ENCODE measurements at regions not wholly inside any gene's neighbourhood (a gene's known extent, or its start where the extent isn't known, plus 50 kb on each side); places are given as distances from the start of the nearest gene placed in this dataset.
"Not testable (repeated sequence)": the region's sequence is repeated elsewhere in the genome, so short reads cannot be mapped to it uniquely, and the experiment has no call there.

DNA sequence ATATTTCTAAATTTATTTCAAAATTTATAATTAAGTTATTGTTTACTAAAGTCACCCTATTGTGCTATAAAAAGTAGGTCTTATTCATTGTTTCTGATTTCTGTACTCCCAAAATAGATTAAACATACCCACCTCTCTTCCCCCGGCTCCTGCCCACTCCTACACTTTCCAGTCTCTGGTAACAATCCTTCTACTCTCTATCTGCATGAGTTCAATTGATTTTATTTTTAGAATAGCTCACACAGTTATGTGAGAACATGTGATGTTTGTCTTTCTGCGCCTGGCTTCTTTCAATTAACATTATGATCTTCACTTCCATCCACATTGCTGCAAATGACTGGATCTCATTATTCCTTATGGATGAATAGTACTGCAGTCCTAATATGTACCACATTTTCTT lies 269.3 kb downstream of the ACTRT1 start:
- DNase-seq = no peak

DNA sequence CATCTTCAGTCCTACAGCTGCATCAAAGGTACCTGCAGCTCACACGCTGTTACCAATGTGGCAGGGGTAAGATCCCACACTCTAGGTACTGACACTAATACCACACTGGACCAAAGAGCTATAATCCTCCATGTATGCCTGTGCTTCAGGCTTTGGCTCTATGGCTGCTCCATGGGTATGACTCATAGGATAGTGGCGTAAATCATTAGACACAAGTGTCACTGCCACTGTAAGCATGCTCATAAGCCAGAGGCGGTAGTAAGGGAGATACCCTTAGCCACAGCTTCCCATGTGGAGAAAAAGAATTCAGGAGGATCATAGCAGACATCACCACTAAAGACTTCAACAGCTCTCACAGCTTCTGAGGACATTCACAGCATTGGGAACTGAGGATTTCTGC lies 287.5 kb downstream of the ACTRT1 start:
- no peak for DNase-seq

DNA sequence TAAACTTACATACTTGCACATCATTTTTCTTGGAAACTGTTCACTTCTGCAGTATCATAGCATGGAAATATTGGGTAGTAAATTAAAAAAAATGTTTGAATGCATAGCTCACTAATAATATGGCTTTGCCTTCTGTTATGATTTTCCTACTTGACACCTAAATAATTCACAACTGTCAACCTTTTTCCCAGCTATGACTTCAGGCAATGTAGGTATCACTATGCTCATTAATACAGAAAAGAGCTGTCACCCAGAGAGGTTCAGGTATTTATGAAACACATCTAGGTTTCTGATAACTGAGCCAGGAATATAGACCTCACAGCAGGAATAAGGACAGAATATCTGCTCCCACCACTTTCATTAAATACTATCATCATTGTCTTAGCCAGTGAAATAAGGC lies 289.5 kb downstream of the ACTRT1 start:
- no peak for DNase-seq

DNA sequence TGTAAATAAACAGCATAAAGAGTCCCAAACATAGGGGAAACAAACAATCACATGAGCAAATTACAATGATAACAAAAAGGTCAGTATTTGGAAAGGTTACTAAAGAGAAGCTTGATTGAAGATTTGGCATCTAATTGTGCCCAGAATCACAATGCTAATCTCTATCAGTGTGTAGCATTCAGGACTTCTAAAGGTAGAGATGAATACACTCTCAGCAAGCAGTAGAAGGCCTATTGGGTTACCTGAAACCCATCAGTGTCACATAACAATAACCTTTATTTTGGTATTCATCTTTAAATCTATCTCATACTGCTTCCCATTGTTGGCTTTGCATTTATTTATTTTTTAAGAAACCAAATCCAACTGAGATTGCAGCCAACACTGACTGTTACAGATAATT lies 319.5 kb downstream of the ACTRT1 start:
- no peak for DNase-seq

DNA sequence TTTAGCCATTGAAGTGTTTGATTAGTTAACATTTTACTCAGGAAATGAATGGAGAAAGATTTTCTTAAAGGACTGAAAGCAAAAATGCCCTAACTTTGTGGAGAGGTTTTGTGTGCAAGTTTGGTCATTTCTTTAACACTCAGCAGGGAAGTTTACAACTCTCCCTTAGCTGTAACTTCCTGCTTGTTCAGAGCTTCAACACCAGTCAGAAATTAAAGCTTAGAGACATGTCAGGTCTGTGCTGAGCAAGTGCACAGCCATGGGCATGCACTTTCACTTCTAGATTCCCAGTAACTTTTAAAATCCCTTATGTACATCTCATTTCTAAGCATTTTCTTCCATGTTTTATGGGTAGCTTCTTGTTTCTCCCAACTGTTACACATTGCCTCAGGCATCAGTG lies 326.0 kb downstream of the ACTRT1 start:
- no peak for DNase-seq

DNA sequence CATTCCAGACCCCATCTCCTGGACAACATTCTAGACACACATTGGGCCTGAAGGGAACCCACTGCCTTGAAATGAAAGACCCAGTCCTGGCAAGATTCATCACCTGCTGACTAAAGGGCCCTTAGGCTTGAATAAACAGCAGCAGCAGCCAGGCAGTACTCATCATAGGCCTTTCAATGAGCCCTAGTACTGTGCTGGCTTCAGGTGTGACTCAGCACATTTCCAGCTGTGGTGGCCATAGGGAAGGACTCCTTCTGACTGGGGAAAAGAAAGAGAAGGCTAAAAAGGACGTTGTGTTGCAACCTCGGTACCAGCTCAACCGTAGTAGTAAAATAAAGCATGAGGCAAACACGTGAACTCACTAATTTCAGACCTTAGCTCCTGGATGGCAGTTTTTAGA lies 344.0 kb downstream of the ACTRT1 start:
- DNase-seq = no peak

DNA sequence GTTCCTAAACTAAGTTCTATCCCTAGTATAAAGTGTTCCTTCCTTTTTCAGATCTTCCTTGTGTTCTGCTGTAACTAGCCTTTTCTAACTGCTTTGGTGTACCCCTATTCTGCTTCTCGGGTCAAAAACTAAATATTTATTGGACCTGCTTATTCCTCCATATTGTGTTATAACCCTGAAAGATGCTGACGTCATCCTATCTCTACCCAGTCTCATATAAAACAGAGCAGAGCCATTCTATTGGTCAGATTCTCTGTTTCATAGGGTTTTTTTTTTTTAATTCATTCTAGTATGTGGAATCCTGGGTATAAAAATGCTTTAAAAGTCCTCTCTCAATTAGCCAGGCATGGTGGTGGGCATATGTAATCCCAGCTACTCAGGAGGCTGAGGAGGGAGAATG lies 349.7 kb downstream of the ACTRT1 start:
- DNase-seq = no peak

DNA sequence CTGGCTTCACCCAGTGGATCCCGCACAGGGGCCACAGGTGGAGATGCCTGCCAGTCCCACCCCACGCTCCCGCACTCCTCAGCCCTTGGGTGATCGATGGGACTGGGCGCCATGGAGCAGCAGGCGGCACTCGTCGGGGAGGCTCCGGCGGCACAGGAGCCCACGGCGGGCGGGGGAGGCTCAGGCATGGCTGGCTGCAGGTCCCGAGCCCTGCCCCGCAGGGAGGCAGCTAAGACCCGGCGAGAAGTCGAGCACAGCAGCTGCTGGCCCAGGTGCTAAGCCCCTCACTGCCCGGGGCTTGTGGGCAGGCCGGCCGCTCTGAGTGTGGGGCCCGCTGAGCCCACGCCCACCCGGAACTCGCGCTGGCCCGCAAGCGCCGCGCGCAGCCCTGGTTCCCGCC lies 389.3 kb downstream of the ACTRT1 start:
- not testable (repeated sequence) for DNase-seq

DNA sequence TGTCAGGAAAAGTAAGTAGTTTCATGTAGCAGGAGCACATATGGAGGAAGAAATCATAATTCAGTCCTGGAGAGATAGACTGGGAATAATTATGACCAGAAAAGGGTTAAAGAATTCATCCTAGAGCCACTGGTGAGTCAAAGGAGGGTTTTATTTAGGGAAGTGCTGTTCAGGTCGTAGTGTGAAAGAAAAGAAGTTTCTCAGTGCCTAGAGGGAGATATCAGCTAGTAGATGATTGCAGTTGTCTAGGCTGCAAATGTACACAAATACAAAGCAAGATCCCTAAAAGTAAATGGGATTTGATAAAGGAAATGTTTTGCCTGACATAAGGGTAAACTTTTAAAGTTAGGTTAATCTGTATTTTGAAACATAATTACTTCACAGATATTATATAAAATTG lies 403.2 kb downstream of the ACTRT1 start:
- no peak for DNase-seq

DNA sequence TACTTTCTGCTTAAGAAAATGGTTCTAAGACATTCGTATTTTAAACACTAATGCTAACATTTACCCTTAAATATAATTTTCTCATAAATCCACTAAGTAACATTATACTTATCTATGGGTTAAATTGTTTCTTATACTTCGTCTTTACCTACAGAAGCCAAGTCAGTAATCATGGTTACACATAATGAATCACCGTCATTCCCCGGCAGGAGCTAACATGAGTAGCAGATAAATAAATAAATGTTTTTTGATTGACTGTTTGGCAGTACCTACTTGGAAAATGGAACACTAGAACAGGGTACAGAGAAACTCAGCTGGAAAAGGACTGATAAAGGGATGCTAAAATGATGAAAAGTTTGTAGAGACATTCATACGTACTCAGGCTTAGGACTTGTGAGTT lies 430.4 kb downstream of the ACTRT1 start:
- DNase-seq = no peak

DNA sequence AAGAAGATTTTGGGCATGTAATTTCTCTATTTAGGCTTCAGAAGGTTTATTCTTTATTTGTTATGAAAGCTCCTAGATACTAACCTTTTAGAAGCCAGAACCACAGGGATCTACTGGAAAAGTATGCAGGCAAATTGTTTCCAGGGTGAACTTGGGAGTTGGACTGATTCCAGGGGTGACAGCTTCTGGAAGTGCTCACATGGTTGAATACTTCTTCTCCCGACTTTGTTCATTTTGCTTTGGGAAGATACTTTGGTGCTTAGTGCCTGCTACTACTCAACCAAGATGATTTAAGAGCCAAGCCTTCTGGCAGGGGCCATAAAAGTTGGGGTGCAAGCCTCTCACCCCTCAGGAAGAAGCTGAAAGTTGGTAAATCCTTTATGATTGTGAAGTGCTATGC lies 445.6 kb downstream of the ACTRT1 start:
- DNase-seq = no peak

DNA sequence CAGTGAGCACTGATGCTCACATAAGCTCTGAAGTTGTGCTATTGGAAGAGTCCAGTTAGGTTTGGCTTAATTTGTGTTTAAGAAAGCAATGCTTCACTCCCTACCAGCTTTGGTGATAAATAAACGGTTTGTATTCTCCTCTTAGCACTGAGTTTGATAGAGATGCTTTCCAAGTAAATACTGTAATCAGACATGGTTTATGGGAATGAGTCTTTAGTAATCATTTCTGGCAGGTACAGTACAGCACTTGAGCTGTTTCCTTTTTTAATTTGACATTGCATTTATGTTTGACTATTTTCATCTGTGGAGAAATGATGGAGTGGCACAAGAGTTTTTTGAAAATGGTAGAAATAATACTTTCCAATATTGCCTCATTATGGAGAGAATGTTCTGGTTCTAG lies 455.3 kb downstream of the ACTRT1 start:
- no peak for DNase-seq

DNA sequence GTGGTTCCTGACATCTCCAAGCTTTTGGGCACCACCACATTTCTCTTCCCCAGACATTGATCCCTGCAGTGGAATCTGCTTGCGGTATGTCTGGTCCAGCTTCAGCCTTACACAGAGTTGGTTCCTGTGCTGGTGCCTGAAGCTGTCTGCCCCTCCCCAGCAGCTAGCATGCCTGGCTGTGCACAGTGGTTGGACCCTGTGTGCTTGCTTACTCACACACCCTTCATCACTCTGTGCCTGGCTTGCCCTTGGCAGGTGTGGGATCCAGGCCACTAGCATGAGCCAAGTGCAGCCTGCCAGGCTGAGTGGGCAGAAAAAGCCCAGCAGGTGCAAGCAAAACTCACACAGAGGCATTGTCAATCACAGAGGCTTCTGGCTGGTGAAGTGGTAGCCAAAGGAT lies 473.8 kb downstream of the ACTRT1 start:
- no peak for DNase-seq

DNA sequence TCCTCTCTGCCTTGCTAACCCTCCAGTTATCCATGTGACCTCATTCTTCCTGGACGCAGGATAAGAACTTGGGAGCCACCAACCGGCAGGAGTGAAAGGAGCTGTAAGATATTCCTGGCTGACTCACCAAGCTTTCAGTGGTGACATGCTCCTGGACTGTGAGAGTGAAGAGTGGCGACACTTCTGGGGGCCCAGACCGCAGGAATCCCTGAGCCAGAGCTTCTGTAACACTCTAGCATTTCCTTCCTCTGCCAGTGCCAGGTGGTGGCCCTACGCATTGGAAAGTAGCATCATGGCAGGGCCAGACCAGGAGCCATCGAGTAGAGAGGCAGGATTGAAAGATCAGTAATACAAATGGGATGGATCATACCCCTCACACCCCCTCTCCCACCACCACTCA lies 474.3 kb downstream of the ACTRT1 start:
- DNase-seq = no peak

DNA sequence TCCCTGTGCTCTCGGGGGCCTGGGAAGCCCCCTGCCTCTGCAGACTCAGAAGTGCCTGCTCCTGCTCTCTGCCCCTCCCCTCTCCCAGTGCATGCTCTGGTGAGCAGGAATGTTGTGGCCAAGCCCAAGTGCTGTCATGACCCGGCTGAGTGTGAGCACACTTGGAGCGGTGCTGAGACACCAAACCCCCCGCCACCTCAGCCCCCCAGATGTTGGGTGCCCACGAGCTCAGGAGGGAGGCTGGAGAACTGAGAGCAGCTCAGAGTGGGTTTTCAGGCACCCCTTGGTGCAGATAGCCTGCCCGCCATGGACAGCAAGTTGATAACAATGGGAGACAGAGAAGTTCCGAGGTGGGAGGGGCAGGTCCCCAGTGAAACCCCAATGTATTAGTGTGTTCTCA lies 477.4 kb downstream of the ACTRT1 start:
- no peak for DNase-seq

DNA sequence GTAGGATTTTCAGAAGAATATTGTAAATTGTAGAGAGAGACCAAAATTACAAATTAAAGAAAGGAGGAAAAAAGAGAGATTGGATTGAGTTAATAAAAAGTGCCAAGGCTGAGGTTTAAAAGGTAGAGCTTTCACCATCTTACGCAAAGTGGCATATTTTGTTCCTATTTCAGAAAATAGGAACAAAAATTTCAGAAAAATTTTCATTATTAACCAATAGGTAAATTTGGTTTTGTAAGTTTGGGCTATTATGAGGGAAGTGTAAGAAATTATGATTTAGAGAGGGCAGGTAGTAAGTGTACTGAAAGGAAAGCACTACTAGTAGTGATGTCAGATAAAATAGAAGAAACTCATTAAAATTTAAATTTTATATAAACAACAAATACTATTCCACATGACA lies 479.7 kb downstream of the ACTRT1 start:
- DNase-seq = peak in 1 of 2 donors; percentile 44

DNA sequence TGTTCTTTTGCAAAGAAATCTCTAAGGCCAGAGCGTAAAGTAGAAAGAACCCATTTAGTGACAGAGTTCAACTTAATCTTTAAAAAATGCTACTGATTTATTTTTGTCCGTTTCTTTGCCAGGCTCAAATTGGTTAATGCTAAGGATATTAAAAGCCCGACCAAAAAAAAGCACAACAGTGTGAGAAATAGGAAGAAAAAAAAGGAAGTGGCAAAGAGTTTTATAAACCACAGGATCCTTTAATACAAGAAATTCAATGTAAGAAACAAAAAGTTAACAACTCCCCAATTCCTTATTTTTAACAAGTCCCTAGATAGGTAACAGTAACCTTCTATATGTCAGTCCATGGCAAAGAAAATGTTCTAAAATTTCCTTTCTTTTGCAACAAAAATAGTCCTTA lies 480.4 kb downstream of the ACTRT1 start:
- peak in 1 of 2 donors; percentile 38 for DNase-seq

DNA sequence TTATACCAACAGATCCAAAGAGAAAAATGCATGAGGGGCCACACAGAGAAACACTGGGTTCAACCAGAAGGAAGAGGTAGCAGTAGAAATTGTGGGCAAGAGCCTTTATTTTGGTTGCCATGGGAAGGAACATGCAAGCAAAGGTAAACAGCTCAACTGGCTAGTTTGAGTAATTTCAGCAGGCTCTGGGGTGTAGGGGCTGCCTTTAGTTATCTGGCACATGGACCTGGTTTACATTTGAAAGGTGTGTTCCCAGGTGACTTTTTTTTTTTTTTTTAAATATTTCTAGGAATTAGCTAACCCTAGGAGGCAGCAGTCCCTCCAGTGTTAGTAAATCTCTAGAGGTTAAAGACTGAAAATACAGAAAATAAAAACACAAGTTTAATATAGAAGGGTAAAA lies 481.9 kb downstream of the ACTRT1 start:
- DNase-seq = no peak

DNA sequence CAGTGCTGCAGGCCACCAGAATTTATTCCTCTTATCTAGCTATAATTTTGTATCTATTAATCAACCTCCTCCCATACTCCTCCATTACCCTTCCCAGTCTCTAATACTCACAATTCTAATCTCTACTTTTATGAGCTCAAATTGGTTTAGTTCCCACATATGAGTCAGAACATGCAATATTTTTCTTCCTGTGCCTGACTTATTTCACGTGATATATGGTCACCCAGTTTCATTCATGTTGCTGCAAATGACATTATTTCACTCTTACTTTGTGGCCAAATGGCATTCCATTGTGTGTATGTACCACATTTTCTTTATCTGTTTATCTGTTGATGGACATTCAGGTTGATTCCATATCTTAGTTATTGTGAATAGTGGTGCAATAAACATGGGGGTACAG lies 483.5 kb downstream of the ACTRT1 start:
- peak; percentile 21 to 33 for DNase-seq

DNA sequence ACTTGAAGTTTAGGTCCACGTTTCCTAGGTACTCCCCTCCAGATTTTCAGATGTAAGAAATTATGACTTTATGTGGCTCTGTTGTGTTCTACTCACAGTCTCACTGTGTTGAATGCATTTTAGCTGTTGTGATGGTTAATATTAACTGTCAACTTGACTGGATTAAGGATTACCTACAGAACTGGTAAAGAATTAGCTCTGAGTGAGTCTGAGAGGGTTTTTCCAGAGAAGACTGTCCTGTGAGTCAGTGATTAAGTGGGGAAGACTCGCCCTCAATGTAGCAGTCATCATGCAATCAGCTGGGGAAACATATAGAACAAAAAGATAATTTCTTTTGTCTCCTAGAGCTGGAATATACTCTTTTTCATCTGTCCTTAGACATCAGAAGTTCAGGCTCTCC lies 493.4 kb downstream of the ACTRT1 start:
- no peak for DNase-seq

DNA sequence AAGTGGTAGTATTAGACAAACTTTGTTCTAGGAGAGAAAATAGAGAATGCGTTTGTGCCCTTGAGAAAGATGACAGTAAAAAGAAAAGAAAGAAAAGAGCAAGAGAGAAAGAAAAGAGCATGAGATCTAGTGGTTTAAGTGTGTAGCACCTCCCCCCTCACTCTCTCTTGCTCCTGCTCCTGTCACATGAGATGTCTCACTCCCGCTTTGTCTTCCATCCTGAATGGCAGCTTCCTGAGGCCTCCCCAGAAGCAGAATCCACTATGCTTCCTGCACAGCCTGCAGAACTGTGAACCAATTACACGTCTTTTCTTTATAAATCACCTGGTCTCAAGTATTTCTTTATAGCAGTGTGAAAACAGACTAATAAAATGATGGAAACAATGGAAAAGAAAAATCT lies 499.6 kb downstream of the ACTRT1 start:
- DNase-seq = no peak

DNA sequence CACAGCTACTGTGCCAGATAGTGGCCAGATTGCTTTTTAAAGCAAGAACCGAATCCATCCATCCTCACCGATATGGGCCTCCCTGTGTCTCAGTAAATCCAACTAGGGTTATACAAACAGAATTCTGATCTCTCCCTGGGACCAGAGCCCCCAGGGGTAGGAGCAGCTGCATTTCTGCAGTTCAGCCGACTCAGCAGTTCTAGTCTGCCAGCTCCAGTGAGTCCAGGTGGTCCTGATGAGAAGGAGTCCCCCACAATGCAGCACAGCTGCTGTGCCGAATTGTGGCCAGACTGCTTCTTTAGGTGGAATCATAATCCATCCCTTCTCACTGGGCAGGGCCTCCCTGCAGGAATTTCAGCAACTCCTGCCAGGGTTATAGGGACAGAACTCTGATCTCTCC lies 532.9 kb downstream of the ACTRT1 start:
- no peak for DNase-seq

DNA sequence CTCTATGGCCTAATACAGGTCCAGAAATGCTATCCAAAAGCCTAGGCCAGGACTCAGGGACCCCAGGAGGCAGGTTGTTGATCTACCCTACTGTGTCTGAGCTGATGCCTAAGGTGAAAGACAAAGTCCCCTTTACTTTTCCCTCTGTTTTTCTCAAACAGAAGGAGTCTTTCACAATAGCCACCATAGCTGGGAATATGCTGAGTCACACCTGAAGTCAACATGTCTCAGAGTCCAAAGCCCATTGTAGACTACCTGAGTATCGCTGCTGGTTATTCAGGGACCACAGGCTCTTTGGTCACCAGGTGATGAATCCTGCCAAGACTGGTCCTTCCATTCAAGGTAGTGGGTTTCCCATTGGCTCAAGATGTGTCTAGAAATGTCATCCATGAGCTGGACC lies 562.2 kb downstream of the ACTRT1 start:
- DNase-seq = no peak

DNA sequence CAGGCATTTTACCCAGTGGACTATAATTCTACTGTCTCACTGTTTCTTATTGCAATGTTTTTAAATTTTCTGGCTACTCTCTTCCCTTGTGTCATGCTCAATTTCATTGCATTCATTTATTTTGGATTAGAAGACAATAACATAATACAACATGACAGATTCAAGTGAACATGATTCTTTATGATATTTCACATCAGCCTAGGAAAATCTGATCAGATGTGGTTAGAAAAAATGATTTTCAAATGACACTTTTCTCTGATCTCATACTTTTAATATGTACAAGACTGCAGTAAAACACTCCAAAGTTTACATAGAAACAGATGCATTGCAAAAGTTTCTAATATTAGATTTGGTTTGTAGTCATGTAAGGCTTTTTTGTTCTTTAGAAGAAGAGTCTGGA lies 586.0 kb downstream of the ACTRT1 start:
- no peak for DNase-seq

DNA sequence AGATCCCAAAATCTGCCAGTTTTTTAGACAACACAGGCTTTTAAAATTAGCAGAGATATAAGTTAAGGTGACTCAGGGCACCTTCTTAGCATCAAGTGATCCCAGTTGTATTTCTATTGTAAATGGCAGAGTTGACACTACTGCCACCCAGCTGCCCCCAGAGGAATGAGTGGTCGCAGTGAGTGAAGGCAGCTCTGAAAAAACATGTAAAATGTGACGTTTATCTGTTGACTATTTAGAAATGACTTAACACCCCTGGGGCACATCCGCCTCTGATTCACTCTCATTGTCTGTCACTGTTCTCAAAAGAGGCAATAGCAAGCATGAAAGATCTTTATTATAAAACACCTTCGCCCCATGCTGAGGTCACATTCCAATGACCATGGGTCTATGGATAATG lies 592.4 kb downstream of the ACTRT1 start:
- DNase-seq = no peak

DNA sequence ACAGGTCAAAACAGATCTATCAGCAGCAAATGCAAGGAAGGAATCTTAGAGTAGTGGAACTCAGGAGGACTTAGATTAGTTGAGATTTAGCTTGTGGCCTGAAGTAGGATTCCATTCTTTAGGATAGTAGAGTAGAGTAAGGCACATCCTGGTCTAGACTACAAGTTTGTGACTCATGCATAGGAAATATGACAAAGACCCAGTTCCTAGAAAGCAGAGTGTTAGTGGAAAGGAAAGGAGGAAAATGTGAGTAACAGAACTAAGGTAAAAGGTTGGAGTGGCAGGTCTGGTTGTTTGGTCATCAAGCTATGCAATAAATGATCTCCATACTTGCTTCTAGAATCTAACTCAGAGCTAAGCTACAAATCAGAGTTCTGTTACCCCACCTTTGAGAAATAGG lies 595.0 kb downstream of the ACTRT1 start:
- DNase-seq = no peak
